ENCODE measurements at regions not wholly inside any gene's neighbourhood (a gene's known extent, or its start where the extent isn't known, plus 50 kb on each side); places are given as distances from the start of the nearest gene placed in this dataset.

DNA sequence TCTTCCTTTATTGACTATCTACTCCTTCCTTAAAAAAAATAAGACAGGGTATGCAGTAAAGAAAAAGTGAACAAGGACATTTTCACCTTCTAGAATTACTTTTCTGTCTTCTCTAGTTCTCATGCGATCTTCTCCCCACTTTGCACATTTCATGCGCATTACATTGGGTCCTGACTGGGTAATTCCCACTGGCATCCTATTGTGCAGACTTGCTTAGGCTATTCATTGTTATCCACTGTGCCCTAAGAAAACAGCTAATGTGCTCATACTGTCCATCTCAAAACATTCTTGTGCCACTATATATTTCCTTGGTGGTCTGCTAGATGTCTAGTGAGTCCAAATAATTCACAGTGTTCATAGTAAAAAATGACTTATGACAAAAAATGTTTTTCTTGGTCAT is 447.4 kb upstream of the ROBO1 start:
- no peak for DNase-seq (ENCODE audit: low spot score)

DNA sequence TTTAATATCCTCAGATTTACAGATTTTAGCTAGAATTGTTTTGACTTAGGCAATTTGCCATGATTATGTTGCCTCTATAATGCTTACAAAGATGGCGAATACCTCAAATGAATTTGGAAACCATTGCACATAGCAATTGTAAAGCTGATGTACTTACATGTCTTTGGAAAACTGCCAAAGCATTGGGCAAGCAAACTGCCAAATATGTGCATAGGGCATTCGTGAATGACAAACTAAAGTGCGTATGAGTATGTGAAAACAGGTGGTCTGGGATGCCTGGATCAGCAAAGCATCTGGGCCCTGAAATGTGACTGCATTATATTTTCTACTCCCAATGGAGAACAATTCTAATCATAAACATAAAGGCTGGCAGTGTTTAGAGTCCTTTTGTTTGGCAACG is 445.3 kb upstream of the ROBO1 start:
- no peak for DNase-seq (ENCODE audit: low spot score)

DNA sequence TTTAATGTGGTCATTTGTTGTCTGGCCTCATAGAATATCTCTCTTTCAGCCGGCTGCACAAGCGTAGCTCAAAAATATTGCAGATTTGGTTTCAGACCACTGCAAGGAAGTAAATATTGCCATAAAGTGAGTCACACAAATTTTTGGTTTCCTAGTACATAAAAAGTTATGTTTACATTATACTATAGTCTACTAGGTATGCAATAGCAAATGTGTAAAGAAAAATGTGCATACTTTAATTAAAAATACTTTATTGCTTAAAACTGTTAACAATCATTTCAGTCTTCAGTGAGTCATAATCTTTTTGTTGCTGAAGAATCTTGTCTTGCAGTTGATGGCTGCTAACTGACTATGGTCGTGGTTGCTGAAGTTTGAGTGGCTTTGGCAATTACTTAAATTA is 425.1 kb upstream of the ROBO1 start:
- no peak for DNase-seq (ENCODE audit: low spot score)

DNA sequence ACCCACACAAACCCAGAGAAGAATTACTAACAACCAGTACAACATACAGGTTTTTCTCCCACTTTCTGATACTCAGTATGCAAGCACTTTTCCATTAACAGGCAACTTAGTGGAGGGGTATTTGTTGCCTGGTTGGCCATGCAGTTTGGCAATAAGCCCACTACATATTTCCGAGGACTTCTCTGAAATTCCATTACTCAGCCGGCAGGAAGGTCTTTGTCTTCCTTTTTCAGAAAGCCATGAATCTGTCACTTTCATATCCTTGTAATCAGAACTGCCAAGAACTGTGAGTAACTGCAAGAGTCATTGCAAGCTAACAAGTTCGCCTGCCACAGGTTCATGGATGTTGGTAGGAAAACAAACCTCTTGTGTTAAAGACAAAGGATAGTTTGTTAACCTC is 422.3 kb upstream of the ROBO1 start:
- DNase-seq (ENCODE audit: low spot score) = peak; percentile 2

DNA sequence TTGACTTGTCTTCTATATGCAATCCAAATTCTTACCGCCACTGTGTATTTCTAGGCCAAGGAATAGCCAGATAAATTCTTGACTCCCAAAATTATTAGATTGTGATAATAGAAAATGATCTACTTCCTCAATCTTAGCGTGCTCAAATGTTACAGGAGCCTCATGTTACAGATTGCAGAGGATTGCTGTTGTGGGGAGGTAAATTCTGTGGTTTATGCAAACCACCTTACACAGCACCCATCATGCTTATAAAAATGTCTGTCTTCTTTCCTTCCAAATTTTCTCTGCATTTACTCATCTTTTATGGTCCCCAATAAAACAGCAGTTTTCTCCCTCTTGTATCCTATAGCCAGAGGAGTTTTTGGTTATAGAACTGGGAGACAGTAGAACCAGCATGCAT is 420.2 kb upstream of the ROBO1 start:
- no peak for DNase-seq (ENCODE audit: low spot score)

DNA sequence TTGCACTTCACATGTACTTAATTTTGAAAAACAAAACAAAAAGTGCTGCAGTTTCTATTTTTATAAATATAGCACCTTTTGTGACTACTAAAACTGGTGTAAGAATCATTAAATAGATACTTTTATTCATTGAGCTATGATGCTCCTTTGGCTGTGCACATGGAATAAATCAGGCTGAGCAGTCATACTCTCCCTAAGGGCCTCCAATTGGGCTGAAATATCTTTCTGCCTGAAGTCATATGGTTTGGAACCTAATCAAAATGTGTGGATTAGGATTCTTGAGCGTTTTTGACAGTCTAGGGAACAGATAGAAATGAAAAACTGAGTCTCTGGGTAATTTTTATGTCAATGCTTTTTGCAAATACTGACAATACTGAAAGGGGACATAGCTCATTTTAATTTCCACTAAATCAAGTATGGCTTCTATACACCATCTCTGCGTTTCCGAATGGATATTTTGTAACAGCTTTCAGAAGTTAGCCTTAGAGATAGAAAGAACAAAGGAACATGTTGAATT is 392.2 kb upstream of the ROBO1 start:
- no peak for DNase-seq (ENCODE audit: low spot score)

DNA sequence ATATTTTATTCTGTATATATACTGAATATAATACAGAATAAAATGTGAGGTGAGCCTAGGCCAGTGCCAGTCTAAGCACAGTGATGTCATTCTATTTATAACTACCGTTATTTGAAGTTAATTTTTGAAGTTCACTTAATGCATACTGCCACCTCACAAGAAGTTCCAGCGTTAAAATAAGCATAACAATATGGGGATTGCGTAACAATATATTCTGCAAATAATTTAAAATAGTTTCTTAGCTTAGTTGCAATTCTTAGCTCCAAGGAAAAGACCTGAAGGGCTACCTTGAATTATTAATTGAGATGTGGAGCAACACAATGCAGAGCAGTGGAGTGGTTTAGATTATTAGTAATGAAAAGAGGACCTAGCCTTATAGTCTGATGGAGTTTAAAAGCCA is 390.5 kb upstream of the ROBO1 start:
- no peak for DNase-seq (ENCODE audit: low spot score)

DNA sequence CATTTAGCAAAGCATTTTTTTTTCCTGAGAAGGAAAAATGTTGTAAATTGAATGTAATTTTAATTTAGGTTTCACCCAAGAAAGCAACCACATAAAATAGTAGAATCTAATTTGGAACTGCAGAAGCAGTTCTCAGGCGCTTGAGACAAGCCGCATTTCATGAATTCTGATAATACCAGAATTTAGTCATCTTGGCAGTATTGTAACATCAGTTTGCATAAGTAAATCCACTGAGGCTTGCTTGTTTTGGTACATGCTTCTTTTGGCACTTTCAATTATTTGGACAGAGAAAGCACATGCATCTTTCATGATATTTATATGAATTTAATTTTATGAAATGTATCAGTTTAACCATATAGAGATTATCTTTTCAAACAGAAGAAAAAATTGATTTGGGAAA is 389.7 kb upstream of the ROBO1 start:
- DNase-seq (ENCODE audit: low spot score) = no peak

DNA sequence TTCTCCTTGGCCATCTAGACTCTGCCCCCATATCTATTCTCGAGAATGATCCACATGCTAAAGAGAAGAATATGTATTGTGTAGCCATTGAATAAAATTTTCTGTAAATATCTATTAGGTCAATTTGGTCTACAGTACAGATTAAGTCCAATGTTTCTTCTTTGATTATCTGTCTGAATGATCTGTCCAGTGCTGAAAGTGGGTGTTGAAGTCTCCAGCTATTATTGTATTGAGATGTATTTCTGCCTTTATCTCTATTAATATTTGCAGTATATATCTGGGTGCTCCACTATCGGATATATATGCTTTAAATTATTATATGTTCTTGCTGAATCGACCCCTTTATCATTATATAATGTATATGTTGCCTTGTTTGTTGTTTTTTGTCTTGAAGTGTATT is 384.9 kb upstream of the ROBO1 start:
- no peak for DNase-seq (ENCODE audit: low spot score)

DNA sequence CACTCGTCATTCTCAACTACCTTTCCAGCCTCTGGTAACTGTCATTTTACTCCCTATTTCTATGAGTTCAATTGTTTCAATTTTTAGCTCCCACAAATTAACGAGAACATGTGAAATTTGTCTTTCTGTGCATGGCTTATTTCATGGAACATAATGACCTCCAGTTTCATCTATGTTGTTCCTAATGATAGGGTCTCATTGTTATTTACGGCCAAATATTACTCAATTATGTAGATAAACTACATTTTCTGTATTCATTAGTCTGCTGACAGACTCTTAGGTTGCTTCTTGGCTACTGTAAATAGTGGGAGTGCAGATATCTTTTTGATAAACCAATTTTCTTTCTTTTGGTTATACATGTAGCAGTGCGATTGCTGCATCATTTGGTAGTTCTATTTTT is 374.9 kb upstream of the ROBO1 start:
- no peak for DNase-seq (ENCODE audit: low spot score)

DNA sequence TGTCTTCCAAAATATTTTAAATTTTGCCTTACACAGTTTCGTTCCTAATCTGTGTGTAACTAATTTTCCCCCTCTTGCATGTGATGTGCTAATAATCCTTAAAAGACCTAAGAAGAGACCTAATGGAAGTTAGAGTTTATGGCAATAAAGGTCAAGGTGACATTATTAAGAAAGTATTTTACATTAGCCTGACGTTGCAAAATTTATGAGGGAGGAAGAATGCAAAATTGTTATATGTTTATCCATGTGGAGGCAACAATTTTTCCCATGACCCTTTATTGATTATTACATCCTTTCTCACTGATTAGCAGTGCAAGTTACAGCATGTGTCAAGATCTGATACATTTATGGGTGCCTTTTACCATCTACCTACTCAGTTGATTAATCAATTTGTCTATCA is 373.8 kb upstream of the ROBO1 start:
- no peak for DNase-seq (ENCODE audit: low spot score)

DNA sequence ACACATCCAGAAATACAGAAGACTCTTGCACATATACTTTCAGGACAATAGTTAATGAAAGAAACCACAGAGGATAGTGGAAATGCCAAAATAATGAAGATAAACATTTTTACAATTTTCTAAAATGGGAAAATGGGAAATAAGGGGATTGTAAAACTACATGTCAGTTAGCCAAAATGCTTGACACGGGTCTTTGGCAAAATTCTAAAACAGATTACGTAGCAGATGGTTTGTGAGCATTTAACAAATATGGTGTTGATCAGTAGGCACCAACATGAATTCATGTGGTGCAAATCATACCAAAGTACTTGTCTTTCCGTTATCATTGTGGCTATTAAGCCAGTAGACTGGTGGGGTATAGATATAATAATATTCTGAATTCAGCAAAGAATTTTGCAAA is 348.5 kb upstream of the ROBO1 start:
- DNase-seq (ENCODE audit: low spot score) = no peak

DNA sequence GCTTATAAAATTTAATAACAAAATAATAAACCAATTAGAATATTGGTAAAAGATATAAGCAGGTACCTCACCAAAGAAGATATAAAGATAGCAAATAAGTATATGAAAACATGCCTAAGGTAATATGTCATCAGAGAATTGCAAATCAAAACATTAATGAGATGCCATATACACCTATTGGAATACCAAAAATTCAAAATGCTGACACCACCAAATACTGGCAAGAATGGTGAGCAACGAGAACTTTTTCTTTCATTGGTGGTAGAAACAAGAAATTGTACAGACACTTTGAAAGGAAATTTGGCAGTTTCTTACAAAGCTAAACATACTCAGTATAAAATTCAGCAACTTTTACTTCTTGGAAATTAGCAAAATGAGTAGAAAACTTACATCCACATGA is 346.9 kb upstream of the ROBO1 start:
- DNase-seq (ENCODE audit: low spot score) = no peak

DNA sequence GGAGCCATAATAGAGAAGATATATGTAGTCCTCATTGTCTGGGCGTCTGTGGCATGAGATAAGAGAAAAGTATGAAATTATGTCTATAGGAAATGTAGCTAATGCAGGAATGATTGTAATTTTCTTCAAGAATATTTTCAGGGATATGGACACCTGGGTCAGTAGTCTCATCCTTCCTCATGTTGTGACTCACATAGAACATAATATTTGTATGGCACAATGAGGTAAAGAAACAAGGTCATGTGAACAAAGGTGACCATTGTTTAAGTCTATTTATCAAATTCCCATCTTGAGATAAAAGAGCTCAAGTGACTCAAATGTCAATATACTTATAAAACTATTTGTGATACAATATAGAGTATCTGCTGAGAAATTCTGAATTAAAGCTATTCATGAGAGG is 345.5 kb upstream of the ROBO1 start:
- DNase-seq (ENCODE audit: low spot score) = no peak

DNA sequence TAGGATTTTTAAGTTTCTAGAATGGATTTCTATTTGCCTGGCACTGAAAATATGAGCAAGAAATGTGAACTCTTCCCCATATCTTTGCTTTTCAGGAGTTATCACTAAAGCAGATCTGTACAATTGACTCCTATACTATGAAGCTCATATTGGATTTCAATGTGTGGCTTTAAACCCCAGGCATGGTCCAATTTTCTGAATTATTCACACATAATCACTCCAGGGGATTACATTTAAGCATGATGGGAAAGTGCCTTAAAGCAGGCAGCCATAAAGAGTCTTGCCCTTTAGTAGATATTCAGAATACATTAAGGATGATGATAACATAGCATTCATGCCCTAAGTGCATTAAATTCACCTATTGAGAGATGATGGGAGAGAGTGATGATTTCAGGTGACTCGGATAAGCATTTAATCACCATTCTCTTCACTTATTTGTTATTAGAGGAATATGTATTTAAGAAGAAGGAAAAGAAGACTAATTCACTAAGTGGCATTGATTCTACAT is 331.8 kb upstream of the ROBO1 start:
- DNase-seq (ENCODE audit: low spot score) = no peak

DNA sequence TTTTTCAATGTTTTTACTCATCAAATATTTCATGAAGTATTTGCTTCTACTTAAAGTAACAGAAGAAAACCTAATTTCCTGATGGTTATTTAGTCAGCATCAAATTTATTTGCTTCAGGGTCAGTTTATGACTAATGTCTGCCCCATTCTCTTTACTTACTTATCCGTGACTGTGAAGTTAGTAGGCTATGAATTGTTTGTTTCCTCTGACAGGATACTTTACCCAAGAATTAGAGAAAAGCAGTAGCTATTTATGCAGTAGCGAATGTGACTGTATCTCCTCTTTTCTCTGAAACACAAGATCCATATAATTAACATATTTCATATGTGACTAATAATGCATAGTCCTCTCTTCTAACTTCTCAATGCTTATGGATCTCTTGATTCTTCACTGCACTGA is 329.9 kb upstream of the ROBO1 start:
- no peak for DNase-seq (ENCODE audit: low spot score)

DNA sequence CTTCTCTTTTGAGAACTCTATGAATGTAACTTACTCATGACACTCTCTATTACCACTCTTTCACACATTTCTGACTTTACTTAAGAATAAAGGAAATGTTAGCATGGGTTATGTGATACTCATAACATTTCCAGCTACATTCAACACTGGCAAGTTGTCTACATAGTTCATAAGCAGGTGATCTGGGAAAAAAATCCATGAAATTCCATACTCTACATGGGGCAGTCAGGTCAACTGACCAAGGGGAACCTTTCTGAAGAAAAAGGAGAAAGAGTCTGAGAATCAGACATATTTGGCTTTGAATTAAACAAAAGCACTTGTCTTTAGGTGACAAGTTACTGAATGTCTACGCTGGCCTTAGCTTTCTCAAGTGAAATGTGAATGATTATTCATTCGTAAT is 329.1 kb upstream of the ROBO1 start:
- no peak for DNase-seq (ENCODE audit: low spot score)

DNA sequence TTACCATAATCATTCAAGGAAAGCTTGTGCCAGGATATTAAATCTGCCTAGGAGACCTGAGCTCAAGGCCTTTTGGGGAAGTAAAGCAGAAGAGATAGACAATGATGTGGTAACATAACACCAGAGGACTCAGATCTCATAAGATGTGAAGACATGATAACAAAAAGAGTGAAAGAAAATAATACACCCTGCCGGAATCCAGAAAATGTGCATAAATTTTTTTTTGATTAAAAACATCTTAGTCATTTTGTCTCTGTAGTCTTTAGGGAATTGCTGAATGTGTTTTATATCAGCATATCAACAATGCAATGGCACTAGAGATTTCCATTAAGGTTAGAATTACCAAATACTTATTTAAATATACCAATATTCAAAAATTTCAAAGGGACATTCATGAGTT is 326.8 kb upstream of the ROBO1 start:
- DNase-seq (ENCODE audit: low spot score) = no peak

DNA sequence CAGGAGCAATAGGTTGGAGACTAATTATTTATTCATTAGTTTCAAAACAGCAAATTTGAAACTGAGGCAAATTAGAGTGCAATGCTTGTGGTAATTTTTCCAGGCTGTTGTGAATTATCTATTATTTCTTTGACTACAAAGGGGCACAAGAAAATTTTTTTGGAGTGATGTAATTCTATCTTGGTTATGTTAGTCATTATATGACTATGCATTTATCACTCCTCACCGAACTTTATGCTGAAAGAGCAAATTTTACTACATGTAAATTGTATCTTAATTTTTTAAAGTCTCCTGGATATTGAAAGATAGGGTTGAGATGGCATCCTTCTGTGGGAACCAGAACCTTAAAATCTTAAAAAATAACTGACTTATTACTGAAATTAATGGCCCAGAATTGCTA is 320.0 kb upstream of the ROBO1 start:
- DNase-seq (ENCODE audit: low spot score) = peak; percentile 3

DNA sequence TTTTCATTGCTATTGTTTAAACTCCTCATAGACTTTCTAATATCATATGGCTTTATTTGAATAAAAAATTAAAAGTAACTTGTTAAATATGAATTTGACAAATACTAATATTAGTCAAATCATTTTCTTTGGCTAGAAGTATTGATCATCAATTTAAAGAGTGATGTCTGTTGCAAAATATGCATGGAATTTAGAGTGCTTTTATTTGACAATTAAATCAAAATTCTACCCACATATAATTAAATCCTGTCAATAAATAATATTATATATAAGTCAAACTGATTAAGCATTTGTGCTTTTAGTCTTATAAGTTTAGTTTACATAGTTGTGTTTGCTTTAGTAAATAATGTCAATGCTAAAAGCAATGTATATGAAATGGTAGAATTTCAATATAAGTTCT is 318.6 kb upstream of the ROBO1 start:
- DNase-seq (ENCODE audit: low spot score) = no peak

DNA sequence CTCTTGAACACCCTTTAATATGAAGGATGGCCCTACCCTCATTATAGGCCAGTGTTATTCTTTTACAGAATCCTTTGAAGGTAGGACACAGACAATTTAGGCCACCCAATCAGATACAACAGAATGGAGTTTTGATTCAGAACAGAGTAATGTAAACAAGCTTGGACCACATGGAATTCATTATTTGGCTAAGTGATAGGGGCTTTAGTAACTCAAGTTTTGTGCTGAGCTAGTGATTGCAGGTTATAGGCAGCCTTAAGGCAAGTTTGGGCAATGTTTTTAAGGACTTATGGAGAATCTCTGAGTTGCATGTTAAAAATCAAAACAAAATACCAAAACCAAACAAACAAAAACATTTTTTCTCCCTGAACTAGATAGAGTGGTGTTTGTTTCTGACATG is 312.1 kb upstream of the ROBO1 start:
- DNase-seq (ENCODE audit: low spot score) = no peak

DNA sequence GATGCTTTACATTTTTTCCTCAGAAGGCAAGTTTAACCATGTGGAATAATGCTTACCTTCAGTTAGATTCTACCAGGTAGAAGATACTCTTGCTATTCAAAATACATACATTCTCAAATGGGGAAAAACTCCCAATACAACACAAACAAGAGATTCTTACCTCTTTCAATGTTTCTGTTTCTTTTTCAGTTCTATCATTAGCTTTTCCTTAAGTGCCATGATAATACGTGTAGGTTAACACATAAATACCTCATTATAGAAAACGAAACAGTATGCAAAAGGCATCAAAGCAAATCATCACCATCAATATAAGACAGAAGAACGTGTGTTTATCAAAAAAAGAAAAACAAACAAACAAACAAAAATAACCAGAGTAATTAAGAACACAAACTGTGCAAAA is 300.7 kb upstream of the ROBO1 start:
- no peak for DNase-seq (ENCODE audit: low spot score)

DNA sequence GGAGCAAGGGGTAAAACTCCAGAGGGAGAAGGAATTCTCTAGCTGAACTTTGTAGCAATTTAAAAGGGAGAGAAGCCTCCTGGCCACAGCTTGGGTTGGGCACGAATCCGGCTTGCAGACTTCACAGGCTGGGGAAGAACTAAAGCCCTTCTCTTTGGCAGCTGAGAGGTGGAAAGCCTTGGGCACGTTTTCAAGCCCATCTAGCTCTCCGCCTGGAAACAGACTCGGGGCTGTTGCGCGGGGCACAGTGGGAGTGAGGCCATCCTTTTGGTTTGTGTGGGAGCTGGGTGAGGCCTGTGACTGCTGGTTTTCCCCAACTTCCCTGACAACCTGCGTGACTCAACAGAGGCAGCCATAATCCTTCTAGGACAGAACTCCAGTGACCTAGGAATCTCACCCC is 295.7 kb upstream of the ROBO1 start:
- DNase-seq (ENCODE audit: low spot score) = no peak

DNA sequence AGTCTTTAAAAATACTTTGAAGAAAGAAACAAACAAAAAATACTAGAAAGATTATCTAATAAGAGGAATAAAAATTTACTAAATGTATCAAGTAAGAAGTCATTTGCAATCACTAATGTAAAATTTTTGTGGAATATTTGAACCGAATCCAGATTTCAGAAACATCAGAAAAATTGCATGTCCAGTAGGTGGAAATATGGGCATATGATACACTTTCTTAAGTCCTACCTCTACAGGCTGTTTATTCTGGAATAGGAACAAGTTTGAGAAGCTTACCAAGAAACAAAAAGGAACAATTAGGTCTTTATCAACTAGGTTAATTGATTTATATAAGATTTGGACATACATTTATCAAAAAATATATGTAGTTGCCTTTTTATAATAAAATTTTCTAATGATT is 292.9 kb upstream of the ROBO1 start:
- DNase-seq (ENCODE audit: low spot score) = no peak

DNA sequence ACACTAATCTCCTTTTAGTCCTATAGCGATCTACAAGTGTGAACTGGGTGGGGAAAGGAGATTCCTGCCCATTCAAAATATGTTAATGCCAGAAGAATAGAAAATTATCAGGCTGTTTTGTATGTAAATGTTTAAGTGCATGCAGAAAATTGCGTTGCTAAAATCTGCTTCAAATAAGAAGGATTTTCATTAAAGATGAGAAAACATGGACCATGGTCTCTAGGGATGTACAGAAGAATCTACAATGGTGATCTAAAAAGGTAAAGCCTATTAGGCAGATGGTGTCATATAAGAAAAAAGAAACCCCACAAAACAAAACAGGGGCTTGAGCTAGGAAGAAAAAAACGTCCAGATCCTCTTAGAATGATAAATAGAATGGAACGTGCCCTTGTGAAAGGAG is 287.5 kb upstream of the ROBO1 start:
- DNase-seq (ENCODE audit: low spot score) = no peak

All from AG08396 (cell line).